ENCODE measurements at regions not wholly inside any gene's neighbourhood (a gene's known extent, or its start where the extent isn't known, plus 50 kb on each side); places are given as distances from the start of the nearest gene placed in this dataset.

DNA sequence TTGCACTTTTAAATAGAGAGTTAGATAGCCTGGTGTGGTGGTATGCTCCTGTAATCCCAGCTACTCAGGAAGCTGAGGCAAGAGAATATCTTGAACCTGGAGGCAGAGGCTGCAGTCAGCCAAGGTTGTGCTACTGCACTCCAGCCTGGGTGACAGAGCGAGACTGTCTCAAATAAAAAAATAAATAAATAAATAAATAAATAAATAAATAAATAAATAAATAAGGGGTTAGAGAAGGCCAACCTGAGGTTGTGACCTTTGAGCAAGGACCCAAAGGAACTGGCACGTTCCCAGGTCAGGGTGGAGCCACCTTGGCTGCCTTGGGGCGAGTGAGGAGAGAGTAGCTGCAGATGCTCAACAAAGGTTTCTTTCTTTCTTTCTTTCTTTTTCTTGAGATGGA, 65.3 kb upstream of the TENM4 start:
- Histone ChIP-seq H4K5ac (ENCODE audit: insufficient read length, low read depth, low read length) (no peak overlapping the region), H3T11ph (ENCODE audit: low read length) (no peak overlapping the region), H4K20me1 (ENCODE audit: control insufficient read depth, insufficient read depth, insufficient read length) (no peaks in the 10 kb centered on the region), H3K79me2 (ENCODE audit: insufficient read depth, low read length) (no peaks in the 10 kb centered on the region), H2BK12ac (ENCODE audit: insufficient read length, low read depth, low read length) (no peak overlapping the region), H3K27me3 (ENCODE audit: insufficient read depth, low read length) (no peaks in the 10 kb centered on the region), H2BK20ac (ENCODE audit: low read depth, low read length, poor library complexity, severe bottlenecking) (no peak overlapping the region), H3K14ac (ENCODE audit: insufficient read depth, low read length) (no peak overlapping the region), H3K79me1 (ENCODE audit: insufficient read depth, low read depth, low read length, poor library complexity, severe bottlenecking) (no peaks in the 10 kb centered on the region), H3K18ac (ENCODE audit: insufficient read length, low read depth, low read length) (no peak overlapping the region), H2AK5ac (ENCODE audit: insufficient read length, low read length) (no peak overlapping the region), H3K4ac (ENCODE audit: low read depth, low read length) (no peak overlapping the region), H3K23me2 (ENCODE audit: insufficient read length, low read depth, low read length, poor library complexity, severe bottlenecking) (no peaks in the 10 kb centered on the region), H2BK120ac (ENCODE audit: low read depth, low read length, poor library complexity, severe bottlenecking) (no peak overlapping the region), H2AFZ (ENCODE audit: low read length) (no peak overlapping the region), H3K27ac (ENCODE audit: insufficient read length, low read depth, low read length) (no peak overlapping the region), H3K23ac (ENCODE audit: insufficient read length, low read depth, low read length) (no peak overlapping the region), H2BK5ac (ENCODE audit: insufficient read length, low read length) (no peak overlapping the region), H4K91ac (ENCODE audit: insufficient read length, low read depth, low read length) (no peak overlapping the region), H3K4me2 (ENCODE audit: insufficient read depth, insufficient read length, low read length) (no peak overlapping the region), H3K9me3 (ENCODE audit: control insufficient read depth, low read depth, low read length) (no peaks in the 10 kb centered on the region), H3K4me1 (ENCODE audit: insufficient read depth, low read length) (no peaks in the 10 kb centered on the region), H4K8ac (replicated peaks; ENCODE audit: insufficient read length, low read depth, low read length) (no peak overlapping the region), H3K56ac (ENCODE audit: insufficient read length, low read depth, low read length) (no peak overlapping the region), H3K9ac (ENCODE audit: extremely low read depth, insufficient read length, low read length) (no peak overlapping the region), H2BK15ac (ENCODE audit: low read depth, low read length) (no peak overlapping the region)
- H3K27ac Mint-ChIP-seq, result no peak overlapping the region
- H3K27me3 Mint-ChIP-seq (ENCODE audit: low read depth), result no peaks in the 10 kb centered on the region; the same call in 1 of the 2 replicates
- no peaks in the 10 kb centered on the region; a peak in 1 of 7 replicates for H3K36me3 Mint-ChIP-seq (ENCODE audit: insufficient read depth in 1 of 3, low read depth in 3 of 3)
- no peak for DNase-seq
- H3K9me3 Mint-ChIP-seq, result no peaks in the 10 kb centered on the region
- H3K4me3 Mint-ChIP-seq, result no peak overlapping the region
- TF ChIP-seq, protein P1, sequence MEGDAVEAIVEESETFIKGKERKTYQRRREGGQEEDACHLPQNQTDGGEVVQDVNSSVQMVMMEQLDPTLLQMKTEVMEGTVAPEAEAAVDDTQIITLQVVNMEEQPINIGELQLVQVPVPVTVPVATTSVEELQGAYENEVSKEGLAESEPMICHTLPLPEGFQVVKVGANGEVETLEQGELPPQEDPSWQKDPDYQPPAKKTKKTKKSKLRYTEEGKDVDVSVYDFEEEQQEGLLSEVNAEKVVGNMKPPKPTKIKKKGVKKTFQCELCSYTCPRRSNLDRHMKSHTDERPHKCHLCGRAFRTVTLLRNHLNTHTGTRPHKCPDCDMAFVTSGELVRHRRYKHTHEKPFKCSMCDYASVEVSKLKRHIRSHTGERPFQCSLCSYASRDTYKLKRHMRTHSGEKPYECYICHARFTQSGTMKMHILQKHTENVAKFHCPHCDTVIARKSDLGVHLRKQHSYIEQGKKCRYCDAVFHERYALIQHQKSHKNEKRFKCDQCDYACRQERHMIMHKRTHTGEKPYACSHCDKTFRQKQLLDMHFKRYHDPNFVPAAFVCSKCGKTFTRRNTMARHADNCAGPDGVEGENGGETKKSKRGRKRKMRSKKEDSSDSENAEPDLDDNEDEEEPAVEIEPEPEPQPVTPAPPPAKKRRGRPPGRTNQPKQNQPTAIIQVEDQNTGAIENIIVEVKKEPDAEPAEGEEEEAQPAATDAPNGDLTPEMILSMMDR (conservative IDR thresholded peaks at IDR 0.05), result no peak
- WGBS (ENCODE audit: extremely low coverage, insufficient read length, low lambda C conversion rate), result no CpG with 5 or more reads among the region's 3 CpGs
- peaks cover 13 to 21% of the 10 kb centered on the region in 2 experiments for H3K4me1 Mint-ChIP-seq

Measured in H9 (cell line).